ENCODE measurements at regions not wholly inside any gene's neighbourhood (a gene's known extent, or its start where the extent isn't known, plus 50 kb on each side); places are given as distances from the start of the nearest gene placed in this dataset.
A peak's percentile ranks its signal among the peaks of the same experiment; 100 is the strongest.

- Histone ChIP-seq H3K4me1 (ENCODE audit: insufficient read depth, insufficient read length) (no peaks in the 10 kb centered on the region), H3K9me3 (ENCODE audit: insufficient read depth, low read length) (peaks cover 7% of the 10 kb centered on the region; the same call in 1 of the 2 replicates), H3K36me3 (ENCODE audit: insufficient read depth, insufficient read length, low read length) (no peaks in the 10 kb centered on the region), H3K27me3 (ENCODE audit: insufficient read depth, insufficient read length) (no peaks in the 10 kb centered on the region), H3K4me3 (ENCODE audit: insufficient read length, low read depth) (no peak overlapping the region), H3K9ac (ENCODE audit: insufficient read length, low read depth) (no peak overlapping the region)
- DNase-seq (ENCODE audit: low read depth, low spot score): no peak
- TF ChIP-seq YY1 (IDR thresholded peaks at IDR 0.05; ENCODE audit: insufficient read depth, insufficient read length) (no peak), ZNF274 (IDR thresholded peaks at IDR 0.05; ENCODE audit: low read depth, low read length) (no peak), SUZ12 (IDR thresholded peaks at IDR 0.05; ENCODE audit: extremely low read depth, insufficient read depth, insufficient read length) (no peak)
These were observed 520.2 kb upstream of the C16orf82 start for GRCh38 chr16:26546573-26546972.

GRCh38 chr16:26547681-26548080 lies 519.0 kb upstream of the C16orf82 start:
- no peak overlapping the region for H3K4me3 ChIP-seq (ENCODE audit: insufficient read length, low read depth)
- H3K9me3 ChIP-seq (ENCODE audit: insufficient read depth, low read length): no peaks in the 10 kb centered on the region
- no peaks in the 10 kb centered on the region for H3K4me1 ChIP-seq (ENCODE audit: insufficient read depth, insufficient read length)
- no peak for DNase-seq (ENCODE audit: low read depth, low spot score)
- TF ChIP-seq SUZ12 (IDR thresholded peaks at IDR 0.05; ENCODE audit: extremely low read depth, insufficient read depth, insufficient read length) (no peak), YY1 (IDR thresholded peaks at IDR 0.05; ENCODE audit: insufficient read depth, insufficient read length) (no peak), ZNF274 (IDR thresholded peaks at IDR 0.05; ENCODE audit: low read depth, low read length) (no peak)
- H3K9ac ChIP-seq (ENCODE audit: insufficient read length, low read depth): no peak overlapping the region
- H3K36me3 ChIP-seq (ENCODE audit: insufficient read depth, insufficient read length, low read length): no peaks in the 10 kb centered on the region
- H3K27me3 ChIP-seq (ENCODE audit: insufficient read depth, insufficient read length): no peaks in the 10 kb centered on the region

GRCh38 chr16:26550111-26550610 lies 516.6 kb upstream of the C16orf82 start:
- H3K4me1 ChIP-seq (ENCODE audit: insufficient read depth, insufficient read length): no peaks in the 10 kb centered on the region
- no peak overlapping the region for H3K9ac ChIP-seq (ENCODE audit: insufficient read length, low read depth)
- no peaks in the 10 kb centered on the region for H3K27me3 ChIP-seq (ENCODE audit: insufficient read depth, insufficient read length)
- H3K9me3 ChIP-seq (ENCODE audit: insufficient read depth, low read length): no peaks in the 10 kb centered on the region
- no peak for TF ChIP-seq SUZ12 (IDR thresholded peaks at IDR 0.05; ENCODE audit: extremely low read depth, insufficient read depth, insufficient read length)
- TF ChIP-seq YY1 (IDR thresholded peaks at IDR 0.05; ENCODE audit: insufficient read depth, insufficient read length): no peak
- TF ChIP-seq ZNF274 (IDR thresholded peaks at IDR 0.05; ENCODE audit: low read depth, low read length): no peak
- H3K36me3 ChIP-seq (ENCODE audit: insufficient read depth, insufficient read length, low read length): no peaks in the 10 kb centered on the region
- DNase-seq (ENCODE audit: low read depth, low spot score): peak; percentile 13
- H3K4me3 ChIP-seq (ENCODE audit: insufficient read length, low read depth): no peak overlapping the region

- Histone ChIP-seq H3K4me3 (ENCODE audit: insufficient read length, low read depth) (no peak overlapping the region), H3K4me1 (ENCODE audit: insufficient read depth, insufficient read length) (no peaks in the 10 kb centered on the region), H3K9ac (ENCODE audit: insufficient read length, low read depth) (no peak overlapping the region), H3K27me3 (ENCODE audit: insufficient read depth, insufficient read length) (no peaks in the 10 kb centered on the region), H3K9me3 (ENCODE audit: insufficient read depth, low read length) (no peaks in the 10 kb centered on the region), H3K36me3 (ENCODE audit: insufficient read depth, insufficient read length, low read length) (no peaks in the 10 kb centered on the region)
- DNase-seq (ENCODE audit: low read depth, low spot score): no peak
- TF ChIP-seq SUZ12 (IDR thresholded peaks at IDR 0.05; ENCODE audit: extremely low read depth, insufficient read depth, insufficient read length): no peak
These were observed 512.7 kb upstream of the C16orf82 start for GRCh38 chr16:26554030-26554429.

- no peaks in the 10 kb centered on the region for H3K9me3 ChIP-seq (ENCODE audit: insufficient read depth, low read length)
- no peaks in the 10 kb centered on the region for H3K36me3 ChIP-seq (ENCODE audit: insufficient read depth, insufficient read length, low read length)
- H3K9ac ChIP-seq (ENCODE audit: insufficient read length, low read depth): no peak overlapping the region
- no peak overlapping the region for H3K4me3 ChIP-seq (ENCODE audit: insufficient read length, low read depth)
- no peaks in the 10 kb centered on the region for H3K4me1 ChIP-seq (ENCODE audit: insufficient read depth, insufficient read length)
- TF ChIP-seq YY1 (IDR thresholded peaks at IDR 0.05; ENCODE audit: insufficient read depth, insufficient read length) (no peak), ZNF274 (IDR thresholded peaks at IDR 0.05; ENCODE audit: low read depth, low read length) (no peak), SUZ12 (IDR thresholded peaks at IDR 0.05; ENCODE audit: extremely low read depth, insufficient read depth, insufficient read length) (no peak)
- no peaks in the 10 kb centered on the region for H3K27me3 ChIP-seq (ENCODE audit: insufficient read depth, insufficient read length)
- no peak for DNase-seq (ENCODE audit: low read depth, low spot score)
These were observed 505.4 kb upstream of the C16orf82 start for GRCh38 chr16:26561303-26561702.

GRCh38 chr16:26563018-26563417 lies 503.7 kb upstream of the C16orf82 start:
- no peak overlapping the region for H3K4me3 ChIP-seq (ENCODE audit: insufficient read length, low read depth)
- H3K9me3 ChIP-seq (ENCODE audit: insufficient read depth, low read length): no peaks in the 10 kb centered on the region
- no peaks in the 10 kb centered on the region for H3K36me3 ChIP-seq (ENCODE audit: insufficient read depth, insufficient read length, low read length)
- H3K4me1 ChIP-seq (ENCODE audit: insufficient read depth, insufficient read length): no peaks in the 10 kb centered on the region
- H3K9ac ChIP-seq (ENCODE audit: insufficient read length, low read depth): no peak overlapping the region
- H3K27me3 ChIP-seq (ENCODE audit: insufficient read depth, insufficient read length): no peaks in the 10 kb centered on the region
- no peak for DNase-seq (ENCODE audit: low read depth, low spot score)
- TF ChIP-seq YY1 (IDR thresholded peaks at IDR 0.05; ENCODE audit: insufficient read depth, insufficient read length) (no peak), ZNF274 (IDR thresholded peaks at IDR 0.05; ENCODE audit: low read depth, low read length) (no peak), SUZ12 (IDR thresholded peaks at IDR 0.05; ENCODE audit: extremely low read depth, insufficient read depth, insufficient read length) (no peak)

GRCh38 chr16:26567356-26567755 lies 499.4 kb upstream of the C16orf82 start:
- H3K27me3 ChIP-seq (ENCODE audit: insufficient read depth, insufficient read length): no peaks in the 10 kb centered on the region
- H3K9ac ChIP-seq (ENCODE audit: insufficient read length, low read depth): no peak overlapping the region
- DNase-seq (ENCODE audit: low read depth, low spot score): no peak
- no peak overlapping the region for H3K4me3 ChIP-seq (ENCODE audit: insufficient read length, low read depth)
- no peaks in the 10 kb centered on the region for H3K4me1 ChIP-seq (ENCODE audit: insufficient read depth, insufficient read length)
- TF ChIP-seq YY1 (IDR thresholded peaks at IDR 0.05; ENCODE audit: insufficient read depth, insufficient read length): no peak
- no peak for TF ChIP-seq ZNF274 (IDR thresholded peaks at IDR 0.05; ENCODE audit: low read depth, low read length)
- no peak for TF ChIP-seq SUZ12 (IDR thresholded peaks at IDR 0.05; ENCODE audit: extremely low read depth, insufficient read depth, insufficient read length)
- no peaks in the 10 kb centered on the region for H3K9me3 ChIP-seq (ENCODE audit: insufficient read depth, low read length)
- H3K36me3 ChIP-seq (ENCODE audit: insufficient read depth, insufficient read length, low read length): no peaks in the 10 kb centered on the region

Measured in NT2/D1 (cell line).